OCI-LY3 (cell line): ENCODE measurements at regions not wholly inside any gene's neighbourhood (a gene's known extent, or its start where the extent isn't known, plus 50 kb on each side); places are given as distances from the start of the nearest gene placed in this dataset.

Experiments used
- H2AFZ ChIP-seq: fragments of 200-600, 300-600 bp; shearing (Covaris generic); 2 replicates; pipeline ENCODE4 v1.6.0; 2014; ENCODE audit warnings: antibody characterized with exemption, low read depth, low read length
- H3K27ac ChIP-seq: fragments of 200-600, 300-600 bp; sonication (generic); 2 replicates; pipeline ENCODE4 v1.5.1; 2014; ENCODE audit warnings: mild to moderate bottlenecking, low read length, moderate library complexity, mixed read lengths
- H3K27me3 ChIP-seq: fragments of 200-600, 300-600 bp; sonication (generic); 2 replicates; pipeline ENCODE4 v1.6.1; 2014; ENCODE audit warnings: low read depth, low read length, mixed read lengths
- H3K36me3 ChIP-seq: fragments of 200-600, 300-600 bp; sonication (generic); replicated peaks from 2 replicates; pipeline ENCODE3; 2014; ENCODE audit warnings: low read depth, low read length, mixed read lengths
- H3K4me1 ChIP-seq: fragments of 300-600, 200-600 bp; sonication (generic); 2 replicates; pipeline ENCODE4 v1.6.1; 2014; ENCODE audit warnings: low read length, mixed read lengths
- H3K4me2 ChIP-seq: fragments of 200-600, 300-600 bp; sonication (generic); 2 replicates; pipeline ENCODE4 v1.6.1; 2014; ENCODE audit warnings: low read length, mixed read lengths
- H3K4me3 ChIP-seq: fragments of 300-600, 200-600 bp; sonication (generic); 2 replicates; pipeline ENCODE4 v1.5.1; 2014; ENCODE audit warnings: antibody characterized with exemption, mild to moderate bottlenecking, low read length, moderate library complexity
- H3K79me2 ChIP-seq: fragments of 300-600, 200-600 bp; shearing (Covaris generic); 2 replicates; pipeline ENCODE4 v1.6.1; 2014; ENCODE audit warnings: mild to moderate bottlenecking, low read length, mixed read lengths
- H3K9ac ChIP-seq: fragments of 300-600, 200-600 bp; shearing (Covaris generic); 2 replicates; pipeline ENCODE4 v1.6.0; 2014; ENCODE audit warnings: mild to moderate bottlenecking, low read length, moderate library complexity
- H3K9me3 ChIP-seq: fragments of 200-600, 300-600 bp; shearing (Covaris generic); 2 replicates; pipeline ENCODE4 v1.6.1; 2014; ENCODE audit warnings: low read length, mixed read lengths; ENCODE audit not compliant: insufficient read depth
- H4K20me1 ChIP-seq: fragments of 200-600, 300-600 bp; sonication (generic); 2 replicates; pipeline ENCODE4 v1.6.1; 2016; ENCODE audit warnings: low read length, mixed read lengths; ENCODE audit not compliant: insufficient read depth
- CTCF ChIP-seq: fragments of 200-600, 300-600 bp; sonication (generic); IDR thresholded peaks from 2 replicates; pipeline ENCODE4 v1.5.1; 2014; ENCODE audit warnings: antibody characterized with exemption, low read length, low read depth
- EZH2phosphoT487 ChIP-seq: fragments of 200-600 bp; shearing (Covaris generic); IDR thresholded peaks from 2 replicates; pipeline ENCODE4 v1.6.1; 2018; ENCODE audit warnings: antibody characterized with exemption, mixed run types, low read depth

GRCh38 chr15:69753867-69754266 lies 301.2 kb downstream of the RPLP1 start:
- Histone ChIP-seq H3K79me2 (no peaks in the 10 kb centered on the region), H3K4me3 (no peak overlapping the region), H3K4me1 (peaks cover 46% of the 10 kb centered on the region), H2AFZ (no peak overlapping the region), H3K9ac (no peak overlapping the region), H3K9me3 (peaks cover 8% of the 10 kb centered on the region), H3K27ac (no peak overlapping the region), H3K4me2 (no peak overlapping the region), H3K27me3 (peaks cover 82% of the 10 kb centered on the region), H4K20me1 (no peaks in the 10 kb centered on the region; the same call in 1 of the 2 replicates), H3K36me3 (peaks cover 13% of the 10 kb centered on the region)
- TF ChIP-seq CTCF (no peak), EZH2phosphoT487 (no peak)

- peaks cover 51% of the 10 kb centered on the region for H3K4me1 ChIP-seq
- no peak overlapping the region; the same call in 1 of the 2 replicates for H3K4me2 ChIP-seq
- H3K27ac ChIP-seq = no peak overlapping the region
Measured at GRCh38 chr15:69754313-69754712, 301.7 kb downstream of the RPLP1 start.

GRCh38 chr15:69755551-69756310 lies 303.1 kb downstream of the RPLP1 start:
- peaks cover 8% of the 10 kb centered on the region for H3K9me3 ChIP-seq
- H3K4me1 ChIP-seq = peaks cover 56% of the 10 kb centered on the region
- H2AFZ ChIP-seq = no peak overlapping the region
- peak overlapping the region; percentile 2; the same call in 1 of the 2 replicates for H3K27ac ChIP-seq
- no peaks in the 10 kb centered on the region for H3K79me2 ChIP-seq
- no peaks in the 10 kb centered on the region; the same call in 1 of the 2 replicates for H4K20me1 ChIP-seq
- peak overlapping the region; percentile 58 for H3K4me2 ChIP-seq
- H3K9ac ChIP-seq = no peak overlapping the region
- peaks cover 17% of the 10 kb centered on the region for H3K36me3 ChIP-seq
- TF ChIP-seq EZH2phosphoT487 (peak; percentile 96), CTCF (no peak)
- H3K27me3 ChIP-seq = peaks cover 84% of the 10 kb centered on the region
- peak overlapping the region; percentile 28 for H3K4me3 ChIP-seq

More at GRCh38 chr15:69754313-69754712, 301.7 kb downstream of the RPLP1 start:
- H3K9ac ChIP-seq = no peak overlapping the region
- peaks cover 8% of the 10 kb centered on the region for H3K9me3 ChIP-seq
- H3K27me3 ChIP-seq = peaks cover 79% of the 10 kb centered on the region
- H2AFZ ChIP-seq = no peak overlapping the region
- H3K36me3 ChIP-seq = peaks cover 15% of the 10 kb centered on the region
- no peaks in the 10 kb centered on the region; the same call in 1 of the 2 replicates for H4K20me1 ChIP-seq
- no peaks in the 10 kb centered on the region for H3K79me2 ChIP-seq
- TF ChIP-seq EZH2phosphoT487 (no peak), CTCF (no peak)
- no peak overlapping the region for H3K4me3 ChIP-seq

- Histone ChIP-seq H3K9ac (no peak overlapping the region), H3K36me3 (peaks cover 17% of the 10 kb centered on the region), H3K4me2 (peak overlapping the region; percentile 58), H3K4me3 (no peak overlapping the region), H3K27me3 (peaks cover 84% of the 10 kb centered on the region), H3K79me2 (no peaks in the 10 kb centered on the region), H3K4me1 (peaks cover 60% of the 10 kb centered on the region), H4K20me1 (no peaks in the 10 kb centered on the region; the same call in 1 of the 2 replicates), H2AFZ (no peak overlapping the region), H3K27ac (no peak overlapping the region), H3K9me3 (peaks cover 8% of the 10 kb centered on the region)
- TF ChIP-seq CTCF (no peak), EZH2phosphoT487 (no peak)
Measured at GRCh38 chr15:69756440-69756839, 303.8 kb downstream of the RPLP1 start.
